ENCODE measurements at regions not wholly inside any gene's neighbourhood (a gene's known extent, or its start where the extent isn't known, plus 50 kb on each side); places are given as distances from the start of the nearest gene placed in this dataset.
"Not testable (repeated sequence)": the region's sequence is repeated elsewhere in the genome, so short reads cannot be mapped to it uniquely, and the experiment has no call there.

- DNase-seq, result no peak
These were observed 126.4 kb downstream of the USP22 start for GRCh38 chr17:20916383-20916782.

GRCh38 chr17:20917610-20918306 lies 125.1 kb downstream of the USP22 start:
- DNase-seq, result not testable (repeated sequence)

GRCh38 chr17:20920095-20920814 lies 122.6 kb downstream of the USP22 start:
- no peak for DNase-seq

- DNase-seq, result no peak
These were observed 122.0 kb downstream of the USP22 start for GRCh38 chr17:20920815-20921199.

GRCh38 chr17:20922128-20922670 lies 120.6 kb downstream of the USP22 start:
- DNase-seq, result no peak

GRCh38 chr17:20924306-20924705 lies 118.5 kb downstream of the USP22 start:
- no peak for DNase-seq

- no peak for DNase-seq
These were observed 117.7 kb downstream of the USP22 start for GRCh38 chr17:20925091-20925490.

GRCh38 chr17:20925954-20926353 lies 116.9 kb downstream of the USP22 start:
- no peak for DNase-seq

GRCh38 chr17:20926532-20926931 lies 116.3 kb downstream of the USP22 start:
- no peak for DNase-seq

GRCh38 chr17:20927308-20927977 lies 115.4 kb downstream of the USP22 start:
- no peak for DNase-seq

GRCh38 chr17:20929334-20929733 lies 113.5 kb downstream of the USP22 start:
- DNase-seq, result no peak

GRCh38 chr17:20930081-20930760 lies 112.6 kb downstream of the USP22 start:
- DNase-seq, result no peak

GRCh38 chr17:20933040-20933439 lies 109.8 kb downstream of the USP22 start:
- not testable (repeated sequence) for DNase-seq

- DNase-seq, result no peak
These were observed 108.5 kb downstream of the USP22 start for GRCh38 chr17:20934288-20934687.

- no peak for DNase-seq
These were observed 107.1 kb downstream of the USP22 start for GRCh38 chr17:20935740-20936139.

GRCh38 chr17:20938244-20938643 lies 104.6 kb downstream of the USP22 start:
- no peak for DNase-seq

GRCh38 chr17:20938988-20939615 lies 103.7 kb downstream of the USP22 start:
- DNase-seq, result no peak

GRCh38 chr17:20941872-20942271 lies 100.9 kb downstream of the USP22 start:
- no peak for DNase-seq

GRCh38 chr17:20944014-20944865 lies 98.6 kb downstream of the USP22 start:
- peak; percentile 36 to 43 for DNase-seq

- DNase-seq, result not testable (repeated sequence)
These were observed 95.1 kb downstream of the USP22 start for GRCh38 chr17:20947708-20948107.

GRCh38 chr17:20948984-20949777 lies 93.6 kb downstream of the USP22 start:
- no peak for DNase-seq

Data from NCI-H1930 (cell line).